Spleen (tissue), 7 donors: ENCODE measurements at regions not wholly inside any gene's neighbourhood (a gene's known extent, or its start where the extent isn't known, plus 50 kb on each side); places are given as distances from the start of the nearest gene placed in this dataset.

Experiments used
- POLR2A ChIP-seq, 3 donors: fragments of 450-650 bp; IDR thresholded peaks; one replicate each; pipeline ENCODE4 v1.5.1; 2017; ENCODE audit warnings: antibody characterized with exemption in 3 of 3, mild to moderate bottlenecking in 1 of 3
- POLR2AphosphoS5 ChIP-seq, 3 donors: sonication (generic); formaldehyde crosslinking; IDR thresholded peaks; one replicate each; pipeline ENCODE4 v1.5.1; 2017; ENCODE audit warnings: antibody characterized with exemption in 3 of 3
- TF ChIP-seq, protein P1 (sequence below), 11 experiments: fragments of 200-600 bp in 7 of 11; fragments of 450-650 bp in 4 of 11; sonication (generic) in 4 of 11; IDR thresholded peaks in 8 of 11; conservative IDR thresholded peaks in 3 of 11; 1 replicate in 7 of 11; 2 replicates in 4 of 11; pipeline versions ENCODE4 v1.4.0 to v1.8.0; 2016 to 2021; ENCODE audit warnings: antibody characterized with exemption in 11 of 11, inconsistent platforms in 4 of 11, mild to moderate bottlenecking in 1 of 11
- donor health status: DM: no; HTN: no; CAD: no; lungs with moderate emphysema.
- donor health status: DM: no; HTN: no; CAD: no.
- donor health status: DM: no; HTN: no; CAD: no.

- TF ChIP-seq POLR2A (IDR thresholded peaks at IDR 0.05), result no peak
- TF ChIP-seq, protein P1, sequence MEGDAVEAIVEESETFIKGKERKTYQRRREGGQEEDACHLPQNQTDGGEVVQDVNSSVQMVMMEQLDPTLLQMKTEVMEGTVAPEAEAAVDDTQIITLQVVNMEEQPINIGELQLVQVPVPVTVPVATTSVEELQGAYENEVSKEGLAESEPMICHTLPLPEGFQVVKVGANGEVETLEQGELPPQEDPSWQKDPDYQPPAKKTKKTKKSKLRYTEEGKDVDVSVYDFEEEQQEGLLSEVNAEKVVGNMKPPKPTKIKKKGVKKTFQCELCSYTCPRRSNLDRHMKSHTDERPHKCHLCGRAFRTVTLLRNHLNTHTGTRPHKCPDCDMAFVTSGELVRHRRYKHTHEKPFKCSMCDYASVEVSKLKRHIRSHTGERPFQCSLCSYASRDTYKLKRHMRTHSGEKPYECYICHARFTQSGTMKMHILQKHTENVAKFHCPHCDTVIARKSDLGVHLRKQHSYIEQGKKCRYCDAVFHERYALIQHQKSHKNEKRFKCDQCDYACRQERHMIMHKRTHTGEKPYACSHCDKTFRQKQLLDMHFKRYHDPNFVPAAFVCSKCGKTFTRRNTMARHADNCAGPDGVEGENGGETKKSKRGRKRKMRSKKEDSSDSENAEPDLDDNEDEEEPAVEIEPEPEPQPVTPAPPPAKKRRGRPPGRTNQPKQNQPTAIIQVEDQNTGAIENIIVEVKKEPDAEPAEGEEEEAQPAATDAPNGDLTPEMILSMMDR (IDR thresholded peaks at IDR 0.05 in 8 of 11, conservative IDR thresholded peaks at IDR 0.05 in 3 of 11), result no peak
- no peak for TF ChIP-seq POLR2AphosphoS5 (IDR thresholded peaks at IDR 0.05)
These were observed 118.0 kb downstream of the IER5 start for GRCh38 chr1:181206513-181206912.
